GM21717 (cell line): ENCODE measurements at regions not wholly inside any gene's neighbourhood (a gene's known extent, or its start where the extent isn't known, plus 50 kb on each side); places are given as distances from the start of the nearest gene placed in this dataset.

Experiments used
- ATAC-seq: cut with Tn5 transposase; IDR thresholded peaks from one replicate; pipeline ENCODE4 v1.9.1; 2021; ENCODE audit warnings: mild to moderate bottlenecking, moderate library complexity; ENCODE audit not compliant: unreplicated experiment

DNA sequence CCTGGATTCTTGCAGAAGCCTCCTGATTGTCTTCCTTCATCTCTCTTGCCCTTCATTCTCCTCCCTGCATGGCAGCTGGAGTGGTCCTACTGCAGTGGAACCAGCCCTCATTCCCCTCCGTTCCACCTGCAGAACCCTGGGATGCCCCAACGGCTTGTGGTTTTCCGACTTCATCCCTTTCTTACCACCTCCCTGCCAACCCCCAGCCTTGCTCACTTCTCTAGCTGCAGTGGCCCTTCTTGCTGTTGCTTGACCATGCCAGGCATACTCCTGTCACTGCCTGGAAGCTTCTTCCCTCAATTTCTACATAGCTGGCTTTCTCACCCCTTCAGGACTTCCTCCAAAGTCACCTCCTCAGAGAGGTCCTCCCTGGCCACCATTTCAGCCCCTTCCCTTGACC, 123.3 kb downstream of the BEGAIN start:
- ATAC-seq: no peak

DNA sequence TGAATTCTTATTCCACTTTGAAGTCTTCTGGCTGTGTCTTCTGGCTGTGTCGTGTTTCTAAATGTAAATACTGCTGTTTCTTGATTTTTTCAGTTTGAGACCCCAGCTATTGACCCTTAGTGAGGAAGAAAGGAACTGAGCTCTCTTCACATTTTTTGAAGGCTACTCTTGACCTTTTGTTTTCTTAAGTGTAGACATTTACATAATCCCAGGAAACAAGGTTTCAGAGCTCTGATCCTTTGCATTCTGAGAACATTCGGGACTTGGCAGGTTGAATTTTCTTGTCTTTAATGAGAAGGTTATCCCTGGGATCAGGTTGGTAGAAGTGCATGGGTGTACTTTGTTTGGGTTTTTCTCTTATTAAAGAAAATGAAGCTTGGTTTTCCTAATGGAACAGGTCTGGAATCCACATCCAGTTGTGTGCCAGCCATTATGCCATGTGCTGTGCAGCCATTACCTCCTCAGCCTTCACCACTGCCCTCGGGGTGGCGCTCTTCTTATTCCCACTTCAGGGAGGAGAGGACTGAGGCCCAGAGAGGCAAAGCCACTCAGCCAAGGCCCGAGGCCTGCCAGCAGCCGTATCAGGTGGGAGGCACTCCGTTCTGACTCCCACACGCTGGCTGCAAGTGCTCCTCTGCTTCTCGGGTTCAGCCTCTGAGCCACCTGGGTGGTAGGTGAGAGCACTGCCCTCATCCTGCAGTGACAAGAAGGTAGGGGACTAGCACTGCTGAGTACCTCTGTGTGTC, 120.9 kb downstream of the BEGAIN start:
- no peak for ATAC-seq

DNA sequence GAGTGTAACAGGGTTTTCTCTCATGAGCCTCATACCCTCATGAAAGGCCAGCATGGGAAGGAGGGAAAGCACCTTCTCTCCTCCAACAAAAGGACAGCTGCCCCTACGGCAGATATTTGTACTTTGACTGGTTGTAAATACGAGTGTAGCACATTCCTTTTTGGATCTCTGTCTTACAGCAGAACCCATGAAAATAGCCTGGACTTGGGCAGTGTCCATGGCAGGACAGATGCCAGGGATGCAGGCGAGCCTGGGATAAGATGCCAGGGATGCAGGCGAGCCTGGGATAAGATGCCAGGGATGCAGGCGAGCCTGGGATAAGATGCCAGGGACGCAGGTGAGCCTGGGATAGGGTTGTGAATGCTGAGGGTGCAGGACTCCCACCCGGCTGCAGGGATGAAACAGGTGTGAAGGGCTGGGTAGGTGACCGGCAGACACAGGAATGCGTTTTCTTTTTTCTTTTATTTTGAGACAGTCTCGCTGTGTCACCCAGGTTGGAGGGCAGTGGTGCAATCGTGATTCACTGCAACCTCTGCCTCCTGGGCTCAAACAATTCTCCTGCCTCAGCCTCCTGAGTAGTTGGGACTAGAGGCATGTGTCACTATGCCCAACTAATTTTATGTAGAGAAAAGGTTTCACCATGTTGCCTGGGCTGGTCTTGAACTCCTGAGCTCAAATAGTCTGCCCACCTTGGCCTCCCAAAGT, 120.0 kb downstream of the BEGAIN start:
- ATAC-seq: no peak

DNA sequence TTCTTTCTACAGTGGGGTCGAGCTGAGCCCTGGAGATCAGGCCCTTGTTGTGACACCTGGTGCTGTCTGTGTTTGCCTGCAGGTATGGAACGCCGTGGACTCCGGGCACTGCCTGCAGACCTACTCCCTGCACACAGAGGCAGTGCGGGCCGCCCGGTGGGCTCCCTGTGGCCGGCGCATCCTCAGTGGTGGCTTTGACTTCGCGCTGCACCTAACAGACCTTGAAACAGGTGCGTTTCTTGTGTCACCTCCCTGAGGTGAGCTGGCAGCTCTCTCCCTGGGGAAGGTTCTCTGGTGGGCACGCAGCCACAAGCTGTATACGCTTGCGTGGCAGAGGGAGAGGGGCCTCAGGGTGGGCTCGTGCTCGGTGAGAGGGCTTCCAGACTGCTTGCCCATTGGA, 119.3 kb downstream of the BEGAIN start:
- no peak for ATAC-seq

DNA sequence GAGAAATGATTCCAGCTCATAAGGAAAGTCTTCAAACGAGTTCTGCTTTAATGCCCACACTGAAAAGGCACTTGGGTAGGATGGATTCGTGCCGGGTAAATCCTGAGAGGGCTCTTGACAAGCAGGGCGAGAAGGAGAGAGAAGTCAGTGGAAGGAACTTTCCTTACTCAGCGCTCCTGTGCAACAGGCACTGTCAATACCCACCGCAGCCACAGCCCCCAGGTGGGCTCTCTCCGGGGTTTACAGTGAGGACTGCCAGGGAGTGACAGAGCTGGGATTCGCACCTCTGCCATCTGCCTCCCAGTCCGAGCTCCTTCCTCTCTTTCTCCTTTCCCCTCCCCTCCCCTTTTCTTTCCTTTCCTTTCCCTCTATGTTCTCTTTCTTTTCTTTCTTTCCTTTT, 118.7 kb downstream of the BEGAIN start:
- no peak for ATAC-seq

GRCh38 chr14:100469632-100470522, 117.3 kb downstream of the BEGAIN start:
- no peak for ATAC-seq

- no peak for ATAC-seq
Observed at GRCh38 chr14:100470523-100470897, 116.7 kb downstream of the BEGAIN start.

DNA sequence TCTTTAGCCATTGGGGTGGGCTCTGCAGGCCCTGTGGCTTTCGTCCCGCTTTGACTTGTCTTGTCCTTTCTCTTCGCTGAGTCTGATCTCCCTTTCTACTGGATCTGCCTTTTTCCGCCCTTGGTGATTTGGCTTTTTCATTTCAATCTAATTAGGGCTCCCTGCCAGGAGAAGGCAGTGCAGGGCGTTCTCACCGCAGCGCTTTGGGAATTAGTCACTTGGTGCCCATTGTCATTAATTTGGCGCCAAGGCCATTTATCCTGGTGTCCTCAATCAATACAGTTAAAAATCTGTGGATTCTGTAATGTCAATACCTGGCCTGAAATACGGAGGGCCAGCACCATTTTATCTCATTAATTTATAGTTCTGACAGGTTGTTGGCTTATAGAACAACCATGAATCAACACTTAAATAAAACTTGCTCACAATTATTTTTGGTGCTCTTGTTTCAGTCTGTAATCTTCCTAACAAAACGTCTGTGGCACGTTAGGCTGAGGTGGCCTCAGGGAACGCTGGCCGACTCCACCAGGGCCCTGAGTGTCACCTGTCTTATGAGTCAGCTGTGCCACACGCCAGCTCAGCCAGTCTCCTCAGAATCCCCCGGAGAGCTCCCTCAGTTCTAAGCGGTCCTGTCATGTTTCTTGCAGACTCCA, 115.7 kb downstream of the BEGAIN start:
- no peak for ATAC-seq

- ATAC-seq: no peak
Observed at GRCh38 chr14:100472094-100472455, 115.1 kb downstream of the BEGAIN start.

GRCh38 chr14:100472491-100472890, 114.7 kb downstream of the BEGAIN start:
- no peak for ATAC-seq

- ATAC-seq: no peak
Observed at GRCh38 chr14:100473249-100473648, 114.0 kb downstream of the BEGAIN start.

DNA sequence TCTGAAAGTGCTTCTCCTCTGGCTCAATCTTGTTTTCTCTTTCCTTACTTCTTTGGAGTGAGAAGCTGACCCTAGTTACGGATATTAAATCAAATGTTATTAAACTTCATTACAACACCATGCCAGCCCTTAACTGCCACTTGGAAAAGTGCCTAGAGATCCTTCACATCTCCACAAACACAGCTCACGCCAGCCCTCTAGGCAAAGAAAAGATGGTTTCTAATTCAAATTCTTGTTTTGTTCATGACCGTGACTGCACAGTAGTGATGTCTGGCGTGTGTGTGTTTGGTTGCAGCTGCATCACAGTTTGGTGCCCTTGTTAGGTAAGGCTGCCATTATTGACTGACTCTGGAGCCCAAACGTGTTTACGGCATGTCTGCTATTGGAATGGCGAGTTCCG, 113.0 kb downstream of the BEGAIN start:
- ATAC-seq: no peak

- no peak for ATAC-seq
Observed at GRCh38 chr14:100475268-100475667, 111.9 kb downstream of the BEGAIN start.

DNA sequence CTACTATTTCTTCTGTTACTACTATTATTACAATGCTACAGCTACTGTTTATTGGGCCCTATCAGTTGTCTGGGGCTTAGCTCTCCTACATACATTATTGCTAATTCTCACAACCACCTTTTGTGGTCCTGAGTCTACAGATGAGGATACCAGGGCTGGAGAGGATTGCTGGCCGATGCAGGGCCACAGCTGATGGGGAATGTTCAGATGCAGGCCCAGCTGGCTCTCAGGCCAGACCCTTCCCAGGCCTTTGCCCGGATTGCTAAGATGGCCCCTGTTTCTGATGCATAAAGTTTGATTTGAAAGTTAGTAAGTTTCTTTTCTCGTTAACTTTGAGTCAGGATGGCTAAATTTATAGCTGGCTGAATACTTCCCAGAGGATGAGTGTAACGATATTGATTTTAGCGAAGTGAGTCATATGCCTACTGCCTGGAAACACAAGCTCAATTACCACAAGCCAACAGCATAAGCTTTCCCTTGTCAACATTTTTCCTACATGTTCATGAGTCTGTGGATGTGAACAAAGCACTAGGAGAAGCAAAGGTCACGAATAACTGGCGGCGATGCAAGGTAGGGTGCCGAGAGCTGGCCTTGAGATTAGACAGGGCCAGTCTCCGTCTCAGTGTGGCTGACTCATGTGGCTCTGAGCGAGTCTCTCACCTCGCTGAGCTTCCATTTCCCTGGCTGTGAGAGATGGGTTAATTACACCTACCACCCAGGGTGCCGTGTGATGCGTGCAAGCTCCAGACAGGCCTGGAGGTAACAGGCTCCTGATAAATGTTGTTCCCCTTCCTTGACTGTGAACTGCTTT, 111.0 kb downstream of the BEGAIN start:
- no peak for ATAC-seq

GRCh38 chr14:100484531-100485267, 102.5 kb downstream of the BEGAIN start:
- ATAC-seq: no peak

DNA sequence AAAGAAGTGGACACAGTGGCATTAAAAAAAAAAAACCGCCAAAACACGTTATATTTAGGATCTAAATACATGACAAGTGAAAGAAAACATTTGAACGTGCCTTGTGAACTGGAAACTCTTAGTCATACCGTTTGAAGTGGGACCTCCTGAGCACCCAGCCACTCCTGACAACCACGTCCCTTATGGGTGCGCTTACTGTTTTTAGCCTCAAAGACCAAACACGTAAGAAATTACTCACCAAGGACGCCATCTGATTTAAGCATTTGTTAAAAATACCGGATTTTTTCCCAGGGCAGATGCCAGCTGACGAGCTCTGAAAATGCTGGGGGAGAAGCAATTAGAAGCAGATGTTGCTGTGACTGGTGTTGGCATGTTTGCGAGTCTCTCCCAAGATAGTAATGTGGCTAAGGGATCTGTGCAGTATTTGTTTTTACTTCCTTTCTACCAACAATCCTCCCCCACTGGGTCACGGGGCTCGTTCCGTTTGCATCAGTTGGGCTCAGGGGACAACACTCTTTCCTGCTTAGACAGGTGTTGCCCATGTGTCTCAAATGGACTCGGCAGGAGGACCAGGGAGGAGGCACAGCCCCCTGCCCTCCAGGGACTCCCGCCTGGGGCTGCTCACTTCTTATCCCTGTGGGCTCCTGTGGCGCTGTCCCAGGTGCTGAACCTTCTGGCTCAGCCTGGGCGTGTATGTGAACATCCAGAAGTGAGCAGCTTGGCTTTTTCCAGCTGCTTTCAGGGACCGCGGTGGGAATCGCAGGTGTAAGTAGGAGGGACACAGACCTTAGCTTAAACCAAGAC, 101.0 kb downstream of the BEGAIN start:
- ATAC-seq: peak; percentile 72
